Neuronal stem cell (in vitro differentiated cells): ENCODE measurements at regions not wholly inside any gene's neighbourhood (a gene's known extent, or its start where the extent isn't known, plus 50 kb on each side); places are given as distances from the start of the nearest gene placed in this dataset.

Experiments used
- DNase-seq: peaks from one replicate; pipeline ENCODE4 v3.0.0-alpha.2; 2013; ENCODE audit warnings: low spot score
- H2AFZ ChIP-seq: one replicate; pipeline ENCODE4 v1.6.1; 2013; ENCODE audit warnings: mild to moderate bottlenecking, low read length, inconsistent platforms
- H2AK5ac ChIP-seq: 2 replicates; pipeline ENCODE4 v1.6.1; 2013; ENCODE audit warnings: low read depth, mild to moderate bottlenecking, inconsistent platforms, low read length, moderate library complexity, mixed read lengths
- H2BK120ac ChIP-seq: 2 replicates; pipeline ENCODE4 v1.6.1; 2013; ENCODE audit warnings: low read depth, mild to moderate bottlenecking, inconsistent platforms, low read length, moderate library complexity, mixed read lengths
- H2BK12ac ChIP-seq: one replicate; pipeline ENCODE4 v1.6.1; 2013; ENCODE audit warnings: low read length, inconsistent platforms
- H2BK15ac ChIP-seq: 2 replicates; pipeline ENCODE4 v1.6.1; 2013; ENCODE audit warnings: mild to moderate bottlenecking, low read length, inconsistent platforms, mixed read lengths
- H2BK5ac ChIP-seq: one replicate; pipeline ENCODE4 v1.6.1; 2013; ENCODE audit warnings: inconsistent platforms, mild to moderate bottlenecking, low read length, moderate library complexity
- H3K14ac ChIP-seq: one replicate; pipeline ENCODE4 v1.6.1; 2013; ENCODE audit warnings: low read length, inconsistent platforms
- H3K18ac ChIP-seq: 2 replicates; pipeline ENCODE4 v1.6.1; 2013; ENCODE audit warnings: low read length, inconsistent platforms
- H3K23ac ChIP-seq: 2 replicates; pipeline ENCODE4 v1.6.1; 2013; ENCODE audit warnings: low read depth, mild to moderate bottlenecking, mixed read lengths, low read length, inconsistent platforms; ENCODE audit not compliant: poor library complexity
- H3K27ac ChIP-seq: replicated peaks from 3 replicates; pipeline ENCODE4 v1.5.1; 2013; ENCODE audit warnings: low read length, inconsistent platforms
- H3K27me3 ChIP-seq, 3 experiments: 2 replicates each; pipeline ENCODE4 v1.6.1; 2013; ENCODE audit warnings: low read length in 3 of 3, mild to moderate bottlenecking in 2 of 3, inconsistent platforms in 1 of 3, low read depth in 1 of 3, mixed read lengths in 1 of 3, moderate library complexity in 1 of 3; ENCODE audit not compliant: control insufficient read depth in 3 of 3, insufficient read depth in 3 of 3
- H3K36me3 ChIP-seq, 2 donors: replicated peaks in 1 of 2; 2 replicates each; pipeline ENCODE4 v1.6.1; 2013; ENCODE audit warnings: low read length in 2 of 2; ENCODE audit not compliant: control insufficient read depth in 2 of 2, insufficient read depth in 2 of 2
- H3K4ac ChIP-seq: 2 replicates; pipeline ENCODE4 v1.6.1; 2013; ENCODE audit warnings: inconsistent platforms, mild to moderate bottlenecking, low read length, moderate library complexity
- H3K4me1 ChIP-seq, 2 donors: 1 replicate in 1 of 2; 2 replicates in 1 of 2; pipeline ENCODE4 v1.6.1; 2013; ENCODE audit warnings: low read length in 2 of 2, low read depth in 1 of 2; ENCODE audit not compliant: control insufficient read depth in 2 of 2, insufficient read depth in 1 of 2
- H3K4me2 ChIP-seq: one replicate; pipeline ENCODE4 v1.6.1; 2013; ENCODE audit warnings: mild to moderate bottlenecking, low read length, inconsistent platforms; ENCODE audit not compliant: insufficient read depth, poor library complexity, severe bottlenecking
- H3K4me3 ChIP-seq, 2 donors: 2 replicates each; pipeline ENCODE4 v1.5.1; 2013; ENCODE audit warnings: low read length in 2 of 2, mild to moderate bottlenecking in 2 of 2, inconsistent platforms in 1 of 2, moderate library complexity in 1 of 2
- H3K79me1 ChIP-seq: one replicate; pipeline ENCODE4 v1.6.1; 2013; ENCODE audit warnings: low read depth, mild to moderate bottlenecking, inconsistent platforms, low read length, moderate library complexity
- H3K9ac ChIP-seq: one replicate; pipeline ENCODE4 v1.6.1; 2013; ENCODE audit warnings: mild to moderate bottlenecking, low read depth, low read length, inconsistent platforms; ENCODE audit not compliant: poor library complexity
- H3K9me3 ChIP-seq, 2 donors: replicated peaks in 1 of 2; 2 replicates each; pipeline versions ENCODE3 to v1.6.1; 2013; ENCODE audit warnings: low read length in 2 of 2, mild to moderate bottlenecking in 2 of 2, inconsistent platforms in 1 of 2, low read depth in 1 of 2, mixed read lengths in 1 of 2, moderate library complexity in 1 of 2; ENCODE audit not compliant: control insufficient read depth in 2 of 2, insufficient read depth in 1 of 2
- H4K8ac ChIP-seq: one replicate; pipeline ENCODE4 v1.6.1; 2013; ENCODE audit warnings: low read depth, mild to moderate bottlenecking, inconsistent platforms, low read length, moderate library complexity
- H4K91ac ChIP-seq: one replicate; pipeline ENCODE4 v1.6.1; 2013; ENCODE audit warnings: low read length, low read depth, mild to moderate bottlenecking, inconsistent platforms; ENCODE audit not compliant: poor library complexity
- WGBS, 2 donors: extraction: QIAGEN DNeasy Blood & Tissue Kit; methylation state at CpG; one replicate each; pipeline ENCODE4 v1.1.7; 2013; ENCODE audit warnings: missing lambda C conversion rate in 2 of 2, mixed read lengths in 1 of 2; ENCODE audit not compliant: insufficient read length in 2 of 2, insufficient replicate concordance in 1 of 2; ENCODE audit errors: extremely low coverage in 2 of 2; 5-methylcytosine and 5-hydroxymethylcytosine counted together

- H3K23ac ChIP-seq: no peak overlapping the region
- no peak overlapping the region for H3K18ac ChIP-seq
- no peaks in the 10 kb centered on the region for H3K9me3 ChIP-seq
- no peak overlapping the region for H3K27ac ChIP-seq
- no peak overlapping the region for H4K91ac ChIP-seq
- no peak overlapping the region for H3K9ac ChIP-seq
- no peak overlapping the region for H2BK12ac ChIP-seq
- no peak overlapping the region for H3K4ac ChIP-seq
- H3K4me3 ChIP-seq: no peak overlapping the region
- H2BK120ac ChIP-seq: no peak overlapping the region
- H4K8ac ChIP-seq: no peak overlapping the region
- DNase-seq: no peak
- no peaks in the 10 kb centered on the region for H3K79me1 ChIP-seq
- H2BK5ac ChIP-seq: no peak overlapping the region
- no CpG with 5 or more reads among the region's 1 CpG for WGBS, 2 donors
- H3K4me1 ChIP-seq: no peaks in the 10 kb centered on the region
- no peak overlapping the region for H2AK5ac ChIP-seq
- H3K36me3 ChIP-seq: no peaks in the 10 kb centered on the region
- no peak overlapping the region for H2AFZ ChIP-seq
- no peak overlapping the region for H2BK15ac ChIP-seq
- no peak overlapping the region for H3K14ac ChIP-seq
- H3K27me3 ChIP-seq: no peaks in the 10 kb centered on the region
- H3K4me2 ChIP-seq: no peak overlapping the region
Observed at GRCh38 chr14:85358136-85358785, 171.7 kb upstream of the FLRT2 start.

GRCh38 chr14:85359505-85359904, 170.4 kb upstream of the FLRT2 start:
- Histone ChIP-seq H3K4me2 (no peak overlapping the region), H3K27ac (no peak overlapping the region), H4K8ac (no peak overlapping the region), H2BK120ac (no peak overlapping the region), H3K4ac (no peak overlapping the region), H2BK5ac (no peak overlapping the region), H3K23ac (no peak overlapping the region), H2BK12ac (no peak overlapping the region), H3K79me1 (no peaks in the 10 kb centered on the region), H3K14ac (no peak overlapping the region), H2AFZ (no peak overlapping the region), H3K9ac (no peak overlapping the region), H3K9me3 (no peaks in the 10 kb centered on the region), H3K36me3 (no peaks in the 10 kb centered on the region), H3K27me3 (no peaks in the 10 kb centered on the region), H2BK15ac (no peak overlapping the region), H3K4me1 (no peaks in the 10 kb centered on the region), H3K4me3 (no peak overlapping the region), H2AK5ac (no peak overlapping the region), H4K91ac (no peak overlapping the region), H3K18ac (no peak overlapping the region)
- no peak for DNase-seq

- H3K23ac ChIP-seq: no peak overlapping the region
- H3K4me1 ChIP-seq: peaks cover 0 to 1% of the 10 kb centered on the region in 2 donors
- no peak overlapping the region for H3K4ac ChIP-seq
- no peak overlapping the region for H2BK5ac ChIP-seq
- no peak overlapping the region for H3K27ac ChIP-seq
- H3K4me2 ChIP-seq: no peak overlapping the region
- H3K18ac ChIP-seq: no peak overlapping the region
- no peak overlapping the region for H4K91ac ChIP-seq
- H3K14ac ChIP-seq: no peak overlapping the region
- H4K8ac ChIP-seq: no peak overlapping the region
- no peak overlapping the region for H3K4me3 ChIP-seq
- no peak overlapping the region for H2AK5ac ChIP-seq
- no peak for DNase-seq
- no peak overlapping the region for H2BK12ac ChIP-seq
- H3K79me1 ChIP-seq: no peaks in the 10 kb centered on the region
- WGBS, 2 donors: no CpG with 5 or more reads among the region's 2 CpGs
- H3K36me3 ChIP-seq: no peaks in the 10 kb centered on the region
- H2BK120ac ChIP-seq: no peak overlapping the region
- no peaks in the 10 kb centered on the region for H3K27me3 ChIP-seq
- peak overlapping the region; percentile 41 for H2AFZ ChIP-seq
- H3K9ac ChIP-seq: no peak overlapping the region
- no peaks in the 10 kb centered on the region for H3K9me3 ChIP-seq
- no peak overlapping the region for H2BK15ac ChIP-seq
Observed at GRCh38 chr14:85363358-85363757, 166.6 kb upstream of the FLRT2 start.

GRCh38 chr14:85366226-85366625, 163.7 kb upstream of the FLRT2 start:
- Histone ChIP-seq H3K4me1 (peaks cover 0 to 1% of the 10 kb centered on the region in 2 donors), H3K14ac (no peak overlapping the region), H3K9ac (no peak overlapping the region), H3K27ac (no peak overlapping the region), H3K4ac (no peak overlapping the region), H3K18ac (no peak overlapping the region), H3K9me3 (no peaks in the 10 kb centered on the region), H2BK12ac (no peak overlapping the region), H3K4me2 (no peak overlapping the region), H4K8ac (no peak overlapping the region), H3K79me1 (no peaks in the 10 kb centered on the region), H2BK120ac (no peak overlapping the region), H2AK5ac (no peak overlapping the region), H2BK15ac (no peak overlapping the region), H3K27me3 (no peaks in the 10 kb centered on the region), H2BK5ac (no peak overlapping the region), H4K91ac (no peak overlapping the region), H2AFZ (no peak overlapping the region), H3K36me3 (no peaks in the 10 kb centered on the region), H3K4me3 (no peak overlapping the region), H3K23ac (no peak overlapping the region)
- no peak for DNase-seq
- WGBS, 2 donors: no CpG with 5 or more reads among the region's 4 CpGs
